HEK293 (cell line): ENCODE measurements at regions not wholly inside any gene's neighbourhood (a gene's known extent, or its start where the extent isn't known, plus 50 kb on each side); places are given as distances from the start of the nearest gene placed in this dataset.

Experiments
- CTCF ChIA-PET: fragments of 350-600 bp; formaldehyde crosslinking; extraction: SDS; loops from one replicate; lab custom pipeline; 2021; ENCODE audit warnings: antibody characterized with exemption; lab: Yijun Ruan, JAX
- POLR2A ChIA-PET: fragments of 300-600 bp; formaldehyde crosslinking; extraction: SDS; loops from one replicate; lab custom pipeline; 2020; ENCODE audit warnings: antibody characterized with exemption, inconsistent platforms; lab: Yijun Ruan, JAX
- H3K27ac ChIP-seq: fragments of 200-500 bp; sonication (Bioruptor generic); 2 replicates; pipeline ENCODE4 v1.5.1; 2014; ENCODE audit warnings: low read depth, low read length, control low read depth, inconsistent platforms; ENCODE audit errors: extremely low read depth
- H3K36me3 ChIP-seq, 2 experiments: fragments of 200-500 bp in 1 of 2; sonication (Bioruptor generic) in 1 of 2; 1 replicate in 1 of 2; 2 replicates in 1 of 2; pipeline ENCODE4 v1.5.1; 2014 to 2017; ENCODE audit warnings: inconsistent platforms in 2 of 2, low read length in 2 of 2; ENCODE audit not compliant: control insufficient read depth in 2 of 2, insufficient read depth in 1 of 2
- H3K4me1 ChIP-seq: fragments of 200-500 bp; sonication (Bioruptor generic); 2 replicates; pipeline ENCODE4 v1.5.1; 2014; ENCODE audit warnings: mild to moderate bottlenecking, low read length, inconsistent platforms; ENCODE audit not compliant: control insufficient read depth, insufficient read depth
- H3K4me3 ChIP-seq: 2 replicates; pipeline ENCODE4 v1.5.1; 2011; ENCODE audit warnings: low read depth, mild to moderate bottlenecking, control low read depth, low read length, moderate library complexity
- H3K9me3 ChIP-seq: fragments of 200-500 bp; sonication (Bioruptor generic); 2 replicates; pipeline ENCODE4 v1.5.1; 2014; ENCODE audit warnings: low read depth, low read length, inconsistent platforms; ENCODE audit not compliant: control insufficient read depth, insufficient read depth
- GLIS2 ChIP-seq: fragments of 450-650 bp; formaldehyde crosslinking; IDR thresholded peaks from 2 replicates; pipeline ENCODE4 v1.5.1; 2016; ENCODE audit warnings: missing biosample characterization, missing genetic modification characterization
- HOXC10 ChIP-seq: sonication (generic); formaldehyde crosslinking; IDR thresholded peaks from 2 replicates; pipeline ENCODE4 v1.8.1; 2023; ENCODE audit warnings: mild to moderate bottlenecking, missing genetic modification reagents
- KLF10 ChIP-seq: fragments of 450-650 bp; IDR thresholded peaks from 2 replicates; pipeline ENCODE4 v1.5.1; 2018; ENCODE audit warnings: missing biosample characterization, mild to moderate bottlenecking, missing genetic modification characterization
- OVOL3 ChIP-seq: fragments of 450-650 bp; formaldehyde crosslinking; IDR thresholded peaks from 2 replicates; pipeline ENCODE4 v1.5.1; 2016; ENCODE audit warnings: missing biosample characterization, missing genetic modification characterization
- ZBTB48 ChIP-seq: fragments of 450-650 bp; formaldehyde crosslinking; IDR thresholded peaks from 2 replicates; pipeline ENCODE4 v1.5.1; 2016; ENCODE audit warnings: missing biosample characterization, missing genetic modification characterization
- ZFHX2 ChIP-seq: fragments of 450-650 bp; formaldehyde crosslinking; conservative IDR thresholded peaks from 2 replicates; pipeline ENCODE4 v1.5.1; 2016; ENCODE audit warnings: missing biosample characterization, missing genetic modification characterization
- ZNF112 ChIP-seq: fragments of 450-650 bp; formaldehyde crosslinking; IDR thresholded peaks from 2 replicates; pipeline ENCODE4 v1.5.0; 2017; ENCODE audit warnings: missing biosample characterization, missing genetic modification characterization
- ZNF114 ChIP-seq: fragments of 450-650 bp; formaldehyde crosslinking; IDR thresholded peaks from 2 replicates; pipeline ENCODE4 v1.5.0; 2017; ENCODE audit warnings: missing biosample characterization, missing genetic modification characterization
- ZNF132 ChIP-seq: fragments of 450-650 bp; formaldehyde crosslinking; IDR thresholded peaks from 2 replicates; pipeline ENCODE4 v1.5.1; 2017; ENCODE audit warnings: missing biosample characterization, missing genetic modification characterization, borderline replicate concordance
- ZNF16 ChIP-seq: fragments of 450-650 bp; formaldehyde crosslinking; IDR thresholded peaks from 2 replicates; pipeline ENCODE4 v1.5.1; 2016; ENCODE audit warnings: low read depth, missing biosample characterization, missing genetic modification characterization
- ZNF292 ChIP-seq: fragments of 450-650 bp; formaldehyde crosslinking; IDR thresholded peaks from 2 replicates; pipeline ENCODE4 v1.5.1; 2016; ENCODE audit warnings: low read depth, missing biosample characterization, missing genetic modification characterization, borderline replicate concordance
- ZNF311 ChIP-seq: fragments of 450-650 bp; formaldehyde crosslinking; IDR thresholded peaks from 2 replicates; pipeline ENCODE4 v1.5.1; 2017; ENCODE audit warnings: missing biosample characterization, missing genetic modification characterization, borderline replicate concordance
- ZNF394 ChIP-seq: fragments of 450-650 bp; formaldehyde crosslinking; IDR thresholded peaks from 2 replicates; pipeline ENCODE4 v1.5.1; 2016; ENCODE audit warnings: missing biosample characterization, missing genetic modification characterization, mild to moderate bottlenecking, moderate library complexity, borderline replicate concordance
- ZNF416 ChIP-seq: fragments of 450-650 bp; formaldehyde crosslinking; IDR thresholded peaks from 2 replicates; pipeline ENCODE4 v1.5.1; 2016; ENCODE audit warnings: missing biosample characterization, missing genetic modification characterization
- ZNF433 ChIP-seq: fragments of 450-650 bp; formaldehyde crosslinking; IDR thresholded peaks from 2 replicates; pipeline ENCODE4 v1.5.1; 2016; ENCODE audit warnings: missing biosample characterization, missing genetic modification characterization, low read depth
- ZNF501 ChIP-seq: fragments of 450-650 bp; formaldehyde crosslinking; IDR thresholded peaks from 2 replicates; pipeline ENCODE4 v1.5.1; 2016; ENCODE audit warnings: missing biosample characterization, missing genetic modification characterization
- ZNF548 ChIP-seq: fragments of 450-650 bp; formaldehyde crosslinking; IDR thresholded peaks from 2 replicates; pipeline ENCODE4 v1.5.1; 2016; ENCODE audit warnings: missing biosample characterization, missing genetic modification characterization
- ZNF560 ChIP-seq: fragments of 450-650 bp; formaldehyde crosslinking; IDR thresholded peaks from 2 replicates; pipeline ENCODE4 v1.5.1; 2017; ENCODE audit warnings: missing biosample characterization, missing genetic modification characterization, borderline replicate concordance
- ZNF571 ChIP-seq: fragments of 450-650 bp; formaldehyde crosslinking; IDR thresholded peaks from 2 replicates; pipeline ENCODE4 v1.5.0; 2017; ENCODE audit warnings: missing biosample characterization, missing genetic modification characterization
- ZNF626 ChIP-seq: fragments of 450-650 bp; sonication (Bioruptor Pico); formaldehyde crosslinking; IDR thresholded peaks from 2 replicates; pipeline ENCODE4 v1.5.1; 2018; ENCODE audit warnings: missing biosample characterization, missing genetic modification characterization, inconsistent platforms
- ZNF658 ChIP-seq: fragments of 450-650 bp; formaldehyde crosslinking; IDR thresholded peaks from 2 replicates; pipeline ENCODE4; 2016; ENCODE audit warnings: missing biosample characterization, missing genetic modification characterization
- ZNF776 ChIP-seq: fragments of 450-650 bp; formaldehyde crosslinking; IDR thresholded peaks from 2 replicates; pipeline ENCODE4 v1.5.0; 2017; ENCODE audit warnings: missing biosample characterization, missing genetic modification characterization, borderline replicate concordance
- ZNF777 ChIP-seq: fragments of 450-650 bp; formaldehyde crosslinking; IDR thresholded peaks from 2 replicates; pipeline ENCODE4 v1.5.1; 2017; ENCODE audit warnings: missing biosample characterization, missing genetic modification characterization, borderline replicate concordance
- ZNF785 ChIP-seq: fragments of 450-650 bp; formaldehyde crosslinking; IDR thresholded peaks from 2 replicates; pipeline ENCODE4 v1.5.1; 2016; ENCODE audit warnings: missing biosample characterization, missing genetic modification characterization
- ZNF837 ChIP-seq: fragments of 450-650 bp; formaldehyde crosslinking; IDR thresholded peaks from 2 replicates; pipeline ENCODE4 v1.5.1; 2016; ENCODE audit warnings: missing biosample characterization, missing genetic modification characterization
- TF ChIP-seq, protein P1 (sequence below): fragments of 450-650 bp; IDR thresholded peaks from 2 replicates; pipeline ENCODE4 v1.5.1; 2018; ENCODE audit warnings: missing biosample characterization, missing genetic modification characterization
- TF ChIP-seq, protein P2 (sequence below): fragments of 450-650 bp; formaldehyde crosslinking; IDR thresholded peaks from 2 replicates; pipeline ENCODE4 v1.5.1; 2016; ENCODE audit warnings: missing biosample characterization, missing genetic modification characterization
- TF ChIP-seq, protein P3 (sequence below): fragments of 450-650 bp; formaldehyde crosslinking; IDR thresholded peaks from 2 replicates; pipeline ENCODE4 v1.5.1; 2016; ENCODE audit warnings: missing biosample characterization, missing genetic modification characterization
- TF ChIP-seq, protein P4 (sequence below): fragments of 450-650 bp; formaldehyde crosslinking; IDR thresholded peaks from 2 replicates; pipeline ENCODE4 v1.5.1; 2017; ENCODE audit warnings: missing biosample characterization, missing genetic modification characterization
- TF ChIP-seq, protein P5 (sequence below): fragments of 450-650 bp; formaldehyde crosslinking; IDR thresholded peaks from 2 replicates; pipeline ENCODE4 v1.5.1; 2016; ENCODE audit warnings: missing biosample characterization, missing genetic modification characterization

DNA sequence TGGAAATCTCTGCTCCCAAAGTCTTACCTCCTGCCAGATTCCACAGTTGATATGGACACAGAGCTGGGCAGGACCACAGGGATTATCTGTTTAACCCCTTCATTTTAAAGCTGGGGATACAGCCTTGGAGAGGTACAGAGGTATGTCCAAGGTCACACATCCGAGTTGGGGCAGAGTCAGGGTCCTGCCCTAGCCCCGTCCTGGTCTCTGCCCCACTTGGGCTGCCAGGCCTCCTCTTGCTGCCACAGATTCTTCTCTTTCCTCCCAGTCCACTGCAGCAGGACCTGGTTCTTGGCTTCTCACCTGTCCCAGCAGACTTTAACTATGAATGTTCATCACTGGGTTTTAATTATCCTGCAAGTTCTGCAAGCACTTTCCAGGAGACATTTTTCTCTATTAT, 258.3 kb downstream of the MATN1 start:
- ChIA-PET CTCF (no interaction called here), POLR2A (no interaction called here)
- H3K9me3 ChIP-seq: no peaks in the 10 kb centered on the region
- TF ChIP-seq, protein P1, sequence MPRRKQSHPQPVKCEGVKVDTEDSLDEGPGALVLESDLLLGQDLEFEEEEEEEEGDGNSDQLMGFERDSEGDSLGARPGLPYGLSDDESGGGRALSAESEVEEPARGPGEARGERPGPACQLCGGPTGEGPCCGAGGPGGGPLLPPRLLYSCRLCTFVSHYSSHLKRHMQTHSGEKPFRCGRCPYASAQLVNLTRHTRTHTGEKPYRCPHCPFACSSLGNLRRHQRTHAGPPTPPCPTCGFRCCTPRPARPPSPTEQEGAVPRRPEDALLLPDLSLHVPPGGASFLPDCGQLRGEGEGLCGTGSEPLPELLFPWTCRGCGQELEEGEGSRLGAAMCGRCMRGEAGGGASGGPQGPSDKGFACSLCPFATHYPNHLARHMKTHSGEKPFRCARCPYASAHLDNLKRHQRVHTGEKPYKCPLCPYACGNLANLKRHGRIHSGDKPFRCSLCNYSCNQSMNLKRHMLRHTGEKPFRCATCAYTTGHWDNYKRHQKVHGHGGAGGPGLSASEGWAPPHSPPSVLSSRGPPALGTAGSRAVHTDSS (tag by site-specific recombination): peak; percentile 78
- TF ChIP-seq ZNF292 (tag by site-specific recombination): no peak
- no peaks in the 10 kb centered on the region for H3K36me3 ChIP-seq
- no peaks in the 10 kb centered on the region for H3K4me1 ChIP-seq
- no peak overlapping the region for H3K4me3 ChIP-seq
- H3K27ac ChIP-seq: no peak overlapping the region

DNA sequence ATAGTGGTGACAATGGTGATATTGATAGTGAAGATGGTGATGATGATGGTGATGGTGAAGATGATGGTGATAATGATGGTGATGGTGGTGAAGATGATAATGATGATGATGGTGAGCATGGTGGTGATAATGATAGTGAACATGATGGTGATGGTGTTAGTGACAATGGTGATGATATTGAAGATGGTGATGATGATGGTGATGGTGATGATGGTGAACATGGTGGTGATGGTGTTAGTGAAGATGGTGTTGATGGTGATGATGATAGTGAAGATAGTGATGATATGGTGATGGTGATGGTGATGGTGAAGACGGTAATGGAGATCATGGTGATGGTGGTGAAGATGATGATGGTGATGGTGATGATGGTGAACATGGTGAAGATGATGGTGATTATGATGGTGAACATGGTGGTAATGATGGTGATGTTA, 259.2 kb downstream of the MATN1 start:
- CTCF ChIA-PET: no interaction called here
- H3K9me3 ChIP-seq: no peaks in the 10 kb centered on the region
- no peak overlapping the region for H3K27ac ChIP-seq
- POLR2A ChIA-PET: no interaction called here
- H3K4me3 ChIP-seq: no peak overlapping the region
- no peaks in the 10 kb centered on the region for H3K36me3 ChIP-seq
- H3K4me1 ChIP-seq: no peaks in the 10 kb centered on the region
- TF ChIP-seq, protein P2, sequence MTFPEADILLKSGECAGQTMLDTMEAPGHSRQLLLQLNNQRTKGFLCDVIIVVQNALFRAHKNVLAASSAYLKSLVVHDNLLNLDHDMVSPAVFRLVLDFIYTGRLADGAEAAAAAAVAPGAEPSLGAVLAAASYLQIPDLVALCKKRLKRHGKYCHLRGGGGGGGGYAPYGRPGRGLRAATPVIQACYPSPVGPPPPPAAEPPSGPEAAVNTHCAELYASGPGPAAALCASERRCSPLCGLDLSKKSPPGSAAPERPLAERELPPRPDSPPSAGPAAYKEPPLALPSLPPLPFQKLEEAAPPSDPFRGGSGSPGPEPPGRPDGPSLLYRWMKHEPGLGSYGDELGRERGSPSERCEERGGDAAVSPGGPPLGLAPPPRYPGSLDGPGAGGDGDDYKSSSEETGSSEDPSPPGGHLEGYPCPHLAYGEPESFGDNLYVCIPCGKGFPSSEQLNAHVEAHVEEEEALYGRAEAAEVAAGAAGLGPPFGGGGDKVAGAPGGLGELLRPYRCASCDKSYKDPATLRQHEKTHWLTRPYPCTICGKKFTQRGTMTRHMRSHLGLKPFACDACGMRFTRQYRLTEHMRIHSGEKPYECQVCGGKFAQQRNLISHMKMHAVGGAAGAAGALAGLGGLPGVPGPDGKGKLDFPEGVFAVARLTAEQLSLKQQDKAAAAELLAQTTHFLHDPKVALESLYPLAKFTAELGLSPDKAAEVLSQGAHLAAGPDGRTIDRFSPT (tag by site-specific recombination): 0 out of 2 replicates have a peak, but pooled peaks have one; percentile 36
- TF ChIP-seq ZNF394 (tag by site-specific recombination): no peak
- TF ChIP-seq, protein P3, sequence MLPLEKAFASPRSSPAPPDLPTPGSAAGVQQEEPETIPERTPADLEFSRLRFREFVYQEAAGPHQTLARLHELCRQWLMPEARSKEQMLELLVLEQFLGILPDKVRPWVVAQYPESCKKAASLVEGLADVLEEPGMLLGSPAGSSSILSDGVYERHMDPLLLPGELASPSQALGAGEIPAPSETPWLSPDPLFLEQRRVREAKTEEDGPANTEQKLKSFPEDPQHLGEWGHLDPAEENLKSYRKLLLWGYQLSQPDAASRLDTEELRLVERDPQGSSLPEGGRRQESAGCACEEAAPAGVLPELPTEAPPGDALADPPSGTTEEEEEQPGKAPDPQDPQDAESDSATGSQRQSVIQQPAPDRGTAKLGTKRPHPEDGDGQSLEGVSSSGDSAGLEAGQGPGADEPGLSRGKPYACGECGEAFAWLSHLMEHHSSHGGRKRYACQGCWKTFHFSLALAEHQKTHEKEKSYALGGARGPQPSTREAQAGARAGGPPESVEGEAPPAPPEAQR (tag by site-specific recombination): no peak
- TF ChIP-seq ZNF560 (tag by site-specific recombination): no peak
- TF ChIP-seq GLIS2 (tag by site-specific recombination): no peak
- peak; percentile 63; the same call in 1 of the 2 replicates for TF ChIP-seq ZNF658 (tag by site-specific recombination)
- TF ChIP-seq, protein P4, sequence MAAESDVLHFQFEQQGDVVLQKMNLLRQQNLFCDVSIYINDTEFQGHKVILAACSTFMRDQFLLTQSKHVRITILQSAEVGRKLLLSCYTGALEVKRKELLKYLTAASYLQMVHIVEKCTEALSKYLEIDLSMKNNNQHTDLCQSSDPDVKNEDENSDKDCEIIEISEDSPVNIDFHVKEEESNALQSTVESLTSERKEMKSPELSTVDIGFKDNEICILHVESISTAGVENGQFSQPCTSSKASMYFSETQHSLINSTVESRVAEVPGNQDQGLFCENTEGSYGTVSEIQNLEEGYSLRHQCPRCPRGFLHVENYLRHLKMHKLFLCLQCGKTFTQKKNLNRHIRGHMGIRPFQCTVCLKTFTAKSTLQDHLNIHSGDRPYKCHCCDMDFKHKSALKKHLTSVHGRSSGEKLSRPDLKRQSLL (tag by site-specific recombination): no peak
- no peak for TF ChIP-seq HOXC10 (CRISPR knock-in tag)
- no peak for TF ChIP-seq ZNF416 (tag by site-specific recombination)
- no peak for TF ChIP-seq ZNF16
- TF ChIP-seq ZNF311 (tag by site-specific recombination): 0 out of 2 replicates have a peak, but pooled peaks have one; percentile 57
- peak; percentile 57 for TF ChIP-seq ZBTB48 (tag by site-specific recombination)
- 0 out of 2 replicates have a peak, but pooled peaks have one; percentile 5 for TF ChIP-seq ZFHX2 (tag by site-specific recombination)
- no peak for TF ChIP-seq ZNF132 (tag by site-specific recombination)
- TF ChIP-seq ZNF501 (tag by site-specific recombination): no peak
- TF ChIP-seq ZNF785 (tag by site-specific recombination): 0 out of 2 replicates have a peak, but pooled peaks have one; percentile 60
- no peak for TF ChIP-seq ZNF548 (tag by site-specific recombination)
- TF ChIP-seq ZNF433 (tag by site-specific recombination): no peak
- 0 out of 2 replicates have a peak, but pooled peaks have one; percentile 64 for TF ChIP-seq ZNF571 (tag by site-specific recombination)
- TF ChIP-seq ZNF112 (tag by site-specific recombination): 0 out of 2 replicates have a peak, but pooled peaks have one; percentile 28
- TF ChIP-seq ZNF626 (tag by site-specific recombination): no peak
- TF ChIP-seq, protein P5, sequence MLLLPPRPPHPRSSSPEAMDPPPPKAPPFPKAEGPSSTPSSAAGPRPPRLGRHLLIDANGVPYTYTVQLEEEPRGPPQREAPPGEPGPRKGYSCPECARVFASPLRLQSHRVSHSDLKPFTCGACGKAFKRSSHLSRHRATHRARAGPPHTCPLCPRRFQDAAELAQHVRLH: no peak
- TF ChIP-seq ZNF776: peak; percentile 85
- TF ChIP-seq OVOL3 (tag by site-specific recombination): no peak
- TF ChIP-seq ZNF114 (tag by site-specific recombination): peak; percentile 58; the same call in 1 of the 2 replicates
- no peak for TF ChIP-seq KLF10
- TF ChIP-seq ZNF837 (tag by site-specific recombination): peak; percentile 11; the same call in 1 of the 2 replicates
- peak; percentile 25; the same call in 1 of the 2 replicates for TF ChIP-seq ZNF777 (tag by site-specific recombination)
